MG63 (cell line): ENCODE measurements at regions not wholly inside any gene's neighbourhood (a gene's known extent, or its start where the extent isn't known, plus 50 kb on each side); places are given as distances from the start of the nearest gene placed in this dataset.

Experiments
- DNase-seq: peaks from one replicate; pipeline ENCODE4 v3.0.0-alpha.2; 2020
- H3K27me3 ChIP-seq: fragments of 250-450 bp; sonication (Bioruptor Pico); 2 replicates; pipeline ENCODE4 v1.5.1; 2020; ENCODE audit warnings: mild to moderate bottlenecking, moderate library complexity
- H3K36me3 ChIP-seq: fragments of 250-450 bp; sonication (Bioruptor Pico); 2 replicates; pipeline ENCODE4 v1.5.1; 2020; ENCODE audit warnings: mild to moderate bottlenecking, moderate library complexity
- H3K4me3 ChIP-seq: fragments of 250-450 bp; sonication (Bioruptor Pico); 2 replicates; pipeline ENCODE4 v1.5.1; 2020; ENCODE audit warnings: mild to moderate bottlenecking, moderate library complexity
- H3K9me3 ChIP-seq: fragments of 250-450 bp; sonication (Bioruptor Pico); 2 replicates; pipeline ENCODE4 v1.5.1; 2020; ENCODE audit warnings: mild to moderate bottlenecking, moderate library complexity

DNA sequence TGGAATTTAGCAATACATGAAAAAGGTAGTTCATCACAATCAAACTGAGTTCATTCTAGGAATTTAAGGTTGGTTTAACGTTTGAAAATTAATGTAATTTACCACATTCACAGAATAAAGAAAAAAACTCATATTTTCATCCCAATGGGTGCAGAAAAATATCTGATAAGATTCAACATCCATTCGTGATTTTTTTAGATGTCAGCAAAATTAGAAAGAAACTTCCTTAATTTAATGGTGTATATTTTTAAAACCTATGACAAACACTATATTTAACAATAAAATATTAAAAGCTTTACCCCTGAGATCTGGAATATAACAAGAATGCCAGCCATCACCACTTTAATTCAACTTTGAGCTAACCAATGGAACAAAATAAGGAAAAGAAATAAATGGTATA, 208.7 kb upstream of the CHAC2 start:
- H3K27me3 ChIP-seq = no peaks in the 10 kb centered on the region

DNA sequence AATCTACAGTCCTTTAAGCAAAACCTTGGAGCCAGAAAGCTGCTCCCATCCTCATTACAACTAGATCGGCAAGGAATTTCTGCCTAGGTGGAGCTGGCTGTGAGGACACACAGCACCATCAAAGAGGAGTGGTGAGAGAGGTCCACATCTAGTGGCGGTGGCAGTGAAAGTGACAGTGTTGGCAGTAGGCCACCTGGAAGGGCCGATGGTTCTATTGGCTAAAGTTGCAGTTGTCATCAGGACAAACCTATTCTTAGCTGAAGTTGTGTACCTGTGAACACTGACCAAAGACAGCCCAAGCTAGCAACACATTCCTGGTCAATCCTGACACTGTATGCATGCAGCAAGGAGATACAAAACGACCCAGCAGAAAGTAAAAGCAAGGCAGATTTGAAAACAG, 218.1 kb upstream of the CHAC2 start:
- Histone ChIP-seq H3K9me3 (peaks cover 3% of the 10 kb centered on the region; the same call in 1 of the 2 replicates), H3K4me3 (no peak overlapping the region), H3K36me3 (no peaks in the 10 kb centered on the region), H3K27me3 (no peaks in the 10 kb centered on the region)
- DNase-seq = no peak

More for the DNA sequence above, 208.7 kb upstream of the CHAC2 start:
- no peaks in the 10 kb centered on the region for H3K36me3 ChIP-seq
- no peaks in the 10 kb centered on the region for H3K9me3 ChIP-seq
- no peak for DNase-seq
- no peak overlapping the region for H3K4me3 ChIP-seq

- no peaks in the 10 kb centered on the region; the same call in 1 of the 2 replicates for H3K9me3 ChIP-seq
- H3K27me3 ChIP-seq = no peaks in the 10 kb centered on the region
- DNase-seq = no peak
- H3K4me3 ChIP-seq = no peak overlapping the region
- H3K36me3 ChIP-seq = no peaks in the 10 kb centered on the region
Measured at GRCh38 chr2:53545604-53546003, 222.0 kb upstream of the CHAC2 start.

- no peak for DNase-seq
- Histone ChIP-seq H3K9me3 (no peaks in the 10 kb centered on the region; the same call in 1 of the 2 replicates), H3K4me3 (no peak overlapping the region), H3K27me3 (no peaks in the 10 kb centered on the region), H3K36me3 (no peaks in the 10 kb centered on the region)
Measured at GRCh38 chr2:53544871-53545558, 222.6 kb upstream of the CHAC2 start.

- no peak for DNase-seq
- no peaks in the 10 kb centered on the region for H3K36me3 ChIP-seq
- H3K9me3 ChIP-seq = no peaks in the 10 kb centered on the region; the same call in 1 of the 2 replicates
- no peak overlapping the region for H3K4me3 ChIP-seq
- no peaks in the 10 kb centered on the region for H3K27me3 ChIP-seq
Measured at GRCh38 chr2:53543083-53543482, 224.5 kb upstream of the CHAC2 start.

DNA sequence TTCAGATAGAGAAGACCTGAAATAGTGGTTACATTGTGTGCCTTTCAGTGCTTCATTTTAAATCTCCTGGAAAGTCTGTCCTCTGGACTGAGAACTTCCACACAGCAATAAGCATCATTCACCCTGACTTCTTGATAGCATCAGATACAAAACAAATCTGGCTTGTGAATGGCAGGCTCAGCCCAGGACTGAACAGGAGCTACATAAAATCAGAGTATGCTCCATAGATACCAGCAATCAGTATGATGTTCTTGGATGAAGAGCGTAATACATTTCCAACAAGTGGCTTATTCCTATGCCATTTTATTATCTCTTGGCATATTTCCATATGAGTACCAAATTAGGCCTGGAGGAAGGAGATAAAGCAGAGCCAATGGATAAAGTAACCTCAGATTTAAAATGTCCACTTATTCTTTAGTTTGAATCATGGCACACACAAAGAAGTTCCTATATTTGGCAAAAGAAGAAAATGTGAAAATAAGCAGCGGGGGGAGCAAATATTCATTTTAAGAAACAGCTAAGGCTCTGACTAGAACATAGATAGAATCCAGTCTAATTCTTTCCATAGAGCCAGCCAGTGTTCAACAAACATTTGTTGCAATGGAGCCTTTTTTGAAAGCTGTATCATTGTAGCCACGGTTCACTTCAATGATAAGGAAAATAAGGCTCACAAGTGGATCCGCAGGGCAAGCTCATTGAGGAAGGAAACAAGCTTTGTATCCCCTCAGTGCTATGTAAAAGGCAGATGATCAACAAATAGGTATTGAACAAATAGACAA, 230.8 kb upstream of the CHAC2 start:
- no peak overlapping the region for H3K4me3 ChIP-seq
- no peak for DNase-seq
- no peaks in the 10 kb centered on the region; the same call in 1 of the 2 replicates for H3K9me3 ChIP-seq
- H3K36me3 ChIP-seq = no peaks in the 10 kb centered on the region
- no peaks in the 10 kb centered on the region for H3K27me3 ChIP-seq

DNA sequence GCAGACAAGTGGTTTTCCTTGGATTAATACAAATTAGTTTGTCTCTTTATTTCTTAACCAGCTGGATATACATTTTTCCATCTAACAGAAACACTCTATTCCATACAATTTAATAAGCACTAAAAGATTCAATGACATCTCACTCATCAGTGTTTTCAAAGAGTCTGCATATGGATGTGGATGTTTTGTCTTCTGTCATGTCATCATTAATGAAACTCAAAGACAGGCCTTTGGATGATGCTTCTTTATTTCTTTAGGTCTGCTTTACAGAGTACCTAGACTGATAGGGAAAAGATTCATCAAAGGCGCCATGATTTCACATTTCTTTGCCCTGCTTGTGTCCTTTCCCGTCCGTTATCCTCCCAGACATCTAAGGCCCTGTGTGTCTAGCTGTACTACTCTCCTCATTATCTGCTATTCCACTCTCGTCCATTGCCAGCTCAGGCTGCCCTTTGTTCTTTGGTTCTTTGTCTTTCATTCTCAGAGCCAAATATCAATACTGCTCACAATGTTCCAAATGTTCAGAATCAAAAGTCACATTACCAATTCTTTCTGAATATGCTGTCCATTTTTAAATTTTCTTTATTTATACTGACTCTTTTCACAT, 232.3 kb upstream of the CHAC2 start:
- Histone ChIP-seq H3K36me3 (no peaks in the 10 kb centered on the region), H3K4me3 (no peak overlapping the region), H3K9me3 (no peaks in the 10 kb centered on the region), H3K27me3 (no peaks in the 10 kb centered on the region)
- no peak for DNase-seq

GRCh38 chr2:53530126-53530525, 237.5 kb upstream of the CHAC2 start:
- no peaks in the 10 kb centered on the region; the same call in 1 of the 2 replicates for H3K9me3 ChIP-seq
- DNase-seq = no peak
- H3K36me3 ChIP-seq = no peaks in the 10 kb centered on the region
- H3K27me3 ChIP-seq = no peaks in the 10 kb centered on the region
- H3K4me3 ChIP-seq = no peak overlapping the region

GRCh38 chr2:53527056-53527455, 240.5 kb upstream of the CHAC2 start:
- no peak overlapping the region for H3K4me3 ChIP-seq
- H3K27me3 ChIP-seq = no peaks in the 10 kb centered on the region
- no peaks in the 10 kb centered on the region; the same call in 1 of the 2 replicates for H3K9me3 ChIP-seq
- no peaks in the 10 kb centered on the region for H3K36me3 ChIP-seq
- DNase-seq = no peak

DNA sequence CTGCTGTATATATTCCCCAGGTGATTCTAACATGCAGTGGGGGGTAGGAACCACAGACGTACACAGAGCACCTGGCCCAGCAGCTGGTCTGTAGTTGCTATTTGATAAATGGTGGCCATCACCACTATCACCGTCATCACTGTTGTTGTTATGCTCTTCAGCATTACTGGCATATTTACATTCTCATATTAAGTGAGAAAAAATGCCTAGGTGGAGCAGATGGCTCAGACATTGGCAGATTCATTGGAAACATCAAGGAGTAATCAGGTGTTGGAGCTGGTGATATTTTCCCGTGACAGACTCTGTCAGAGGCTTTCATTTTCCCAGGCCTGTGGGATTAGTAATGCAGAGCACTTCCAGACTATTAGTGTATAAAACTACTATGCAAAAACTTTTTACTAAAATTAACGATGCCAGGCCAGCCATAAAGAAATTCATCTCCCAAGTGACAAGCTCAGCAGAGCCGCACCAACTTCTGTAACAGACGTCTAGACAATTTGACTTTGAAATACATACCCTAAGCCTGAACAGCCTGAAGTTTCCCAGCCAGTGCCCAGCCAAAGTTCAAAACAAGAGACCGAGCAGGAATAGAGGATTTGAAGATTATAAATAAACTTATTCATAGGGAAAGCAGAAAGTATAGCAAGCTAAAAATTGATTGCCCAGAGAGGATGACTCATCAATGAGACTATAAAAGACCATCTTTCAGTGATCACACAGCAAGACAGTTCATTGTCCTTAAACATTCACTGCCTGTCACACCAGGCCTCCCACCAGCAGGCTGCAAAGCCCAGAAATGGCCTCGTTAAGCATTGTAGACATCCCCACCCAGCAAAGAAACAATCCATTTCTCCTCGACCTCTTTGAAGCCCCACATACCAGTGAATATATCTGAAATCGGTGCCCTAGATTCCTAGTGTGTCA, 247.4 kb upstream of the CHAC2 start:
- no peaks in the 10 kb centered on the region for H3K9me3 ChIP-seq
- no peaks in the 10 kb centered on the region for H3K36me3 ChIP-seq
- H3K27me3 ChIP-seq = no peaks in the 10 kb centered on the region
- no peak overlapping the region for H3K4me3 ChIP-seq
- DNase-seq = no peak

GRCh38 chr2:53517406-53517805, 250.2 kb upstream of the CHAC2 start:
- H3K27me3 ChIP-seq = no peaks in the 10 kb centered on the region
- H3K36me3 ChIP-seq = no peaks in the 10 kb centered on the region
- H3K9me3 ChIP-seq = no peaks in the 10 kb centered on the region
- DNase-seq = no peak
- no peak overlapping the region for H3K4me3 ChIP-seq

GRCh38 chr2:53516650-53517049, 251.0 kb upstream of the CHAC2 start:
- no peak for DNase-seq
- Histone ChIP-seq H3K9me3 (no peaks in the 10 kb centered on the region), H3K4me3 (no peak overlapping the region), H3K36me3 (no peaks in the 10 kb centered on the region), H3K27me3 (no peaks in the 10 kb centered on the region)

DNA sequence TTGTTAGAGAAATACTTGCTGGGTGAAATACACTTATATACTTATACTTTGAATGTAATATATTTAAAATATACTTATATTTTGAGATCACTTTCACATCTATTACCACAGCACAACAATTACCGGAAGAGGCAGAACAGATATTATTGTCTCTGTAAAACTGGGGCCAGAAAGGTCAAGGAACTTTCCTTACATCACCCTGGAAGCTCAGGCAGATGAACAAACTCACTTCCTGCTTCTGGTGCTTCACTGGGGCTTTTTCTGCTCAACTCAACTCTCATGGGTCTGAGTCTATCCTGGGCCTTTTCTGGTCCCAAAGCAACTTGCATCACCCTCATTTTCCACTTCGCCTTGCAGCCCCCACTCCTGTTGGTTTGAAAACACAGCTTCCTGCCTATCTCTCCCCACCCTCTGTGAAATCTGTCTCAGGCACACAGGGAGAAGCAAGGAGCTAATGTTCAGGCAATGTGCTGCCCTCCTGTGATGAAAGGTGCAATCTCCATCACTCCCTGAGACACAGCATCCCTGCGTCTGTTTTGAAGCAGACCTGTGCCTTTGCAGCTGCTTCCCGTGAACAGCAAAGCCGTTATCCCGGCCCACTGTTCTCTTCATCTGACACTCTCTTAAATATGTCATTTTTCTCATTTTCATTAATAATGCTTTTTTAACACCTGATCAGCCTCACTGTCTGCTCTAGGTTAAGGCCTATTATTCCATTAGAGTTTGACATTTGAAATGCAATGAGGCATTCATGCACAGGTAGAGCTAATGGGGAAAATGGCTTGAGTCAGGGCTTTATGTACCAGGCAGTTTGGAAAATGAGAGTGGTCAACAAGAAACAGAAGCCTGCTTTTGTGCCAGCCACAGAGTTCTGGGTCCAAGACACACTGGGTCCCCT, 251.9 kb upstream of the CHAC2 start:
- Histone ChIP-seq H3K4me3 (no peak overlapping the region), H3K36me3 (no peaks in the 10 kb centered on the region), H3K9me3 (no peaks in the 10 kb centered on the region), H3K27me3 (no peaks in the 10 kb centered on the region)
- DNase-seq = no peak

DNA sequence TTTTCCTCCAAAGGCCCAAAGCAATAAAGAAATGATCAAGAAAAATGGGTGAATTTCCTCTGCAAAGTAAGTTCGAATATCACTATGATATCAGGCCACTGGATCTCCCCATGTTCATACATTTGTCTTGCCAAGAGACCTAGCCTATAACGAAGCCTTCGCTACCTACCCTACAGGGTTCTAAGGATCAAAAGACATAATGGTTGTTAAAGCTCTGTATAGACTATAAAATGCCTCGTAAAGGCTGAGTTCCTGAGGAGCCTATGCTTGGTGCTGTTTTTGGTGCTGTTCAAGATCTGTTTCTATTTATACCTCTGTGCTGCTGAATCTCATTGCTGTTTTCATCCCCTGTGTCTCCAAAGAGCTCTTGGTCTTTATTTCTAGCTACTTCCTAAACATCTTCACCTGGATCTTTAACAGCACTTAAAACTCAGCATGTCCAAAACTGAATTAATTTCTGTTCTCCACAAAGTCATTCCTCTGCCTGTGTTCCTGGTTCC, 254.4 kb upstream of the CHAC2 start:
- no peaks in the 10 kb centered on the region for H3K9me3 ChIP-seq

DNA sequence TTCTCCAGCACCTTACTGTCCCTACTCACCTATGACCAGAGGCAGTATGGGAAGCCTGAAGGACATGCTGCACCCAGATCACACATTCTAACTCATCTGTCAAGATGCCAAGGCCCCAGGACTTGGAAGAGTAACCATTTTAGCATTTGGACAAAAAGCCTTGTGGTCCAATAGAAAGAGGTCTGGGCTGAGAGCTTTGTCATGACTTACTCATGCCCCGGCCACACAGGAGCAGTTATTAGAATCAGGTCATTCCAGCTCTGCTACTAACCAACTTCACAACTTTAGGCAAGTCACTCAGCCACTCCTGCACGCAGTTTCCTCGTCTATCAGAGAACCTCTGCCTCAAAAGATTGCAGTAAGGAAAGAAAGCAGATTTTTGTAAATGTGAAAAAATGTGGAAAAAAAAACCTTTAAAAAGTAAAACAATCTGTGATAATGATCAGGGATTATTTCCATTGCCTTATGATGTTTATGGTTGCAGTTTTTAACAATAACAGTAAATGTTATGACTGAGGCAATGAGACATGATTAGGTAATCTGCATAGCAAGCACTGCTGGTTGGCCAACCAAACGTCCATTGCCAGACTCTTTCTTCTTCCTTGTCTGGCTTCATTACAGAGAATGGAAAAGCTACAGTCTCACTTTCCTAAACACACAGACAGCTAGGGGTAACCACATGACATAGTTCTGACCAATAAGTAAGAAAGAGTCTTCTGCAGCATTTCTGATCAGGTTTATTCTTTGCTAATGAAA, 255.4 kb upstream of the CHAC2 start:
- Histone ChIP-seq H3K27me3 (no peaks in the 10 kb centered on the region), H3K36me3 (no peaks in the 10 kb centered on the region), H3K4me3 (no peak overlapping the region), H3K9me3 (no peaks in the 10 kb centered on the region)
- DNase-seq = peak; percentile 74

More for the DNA sequence above, 254.4 kb upstream of the CHAC2 start:
- Histone ChIP-seq H3K36me3 (no peaks in the 10 kb centered on the region), H3K27me3 (no peaks in the 10 kb centered on the region), H3K4me3 (no peak overlapping the region)
- DNase-seq = no peak
